ENCODE measurements at regions not wholly inside any gene's neighbourhood (a gene's known extent, or its start where the extent isn't known, plus 50 kb on each side); places are given as distances from the start of the nearest gene placed in this dataset.

- no peak for DNase-seq
Measured at GRCh38 chr4:3343358-3343757, 50.5 kb downstream of the RGS12 start.

GRCh38 chr4:3344104-3344503 lies 51.3 kb downstream of the RGS12 start:
- no peak for DNase-seq

GRCh38 chr4:3344596-3344995 lies 51.8 kb downstream of the RGS12 start:
- DNase-seq, result no peak

GRCh38 chr4:3345384-3345783 lies 52.6 kb downstream of the RGS12 start:
- DNase-seq, result no peak

GRCh38 chr4:3346146-3346545 lies 53.3 kb downstream of the RGS12 start:
- peak; percentile 46 for DNase-seq

- DNase-seq, result no peak
Measured at GRCh38 chr4:3347871-3348270, 55.0 kb downstream of the RGS12 start.

GRCh38 chr4:3348621-3349020 lies 55.8 kb downstream of the RGS12 start:
- DNase-seq, result no peak

GRCh38 chr4:3349116-3349515 lies 56.3 kb downstream of the RGS12 start:
- no peak for DNase-seq

GRCh38 chr4:3351997-3352396 lies 59.2 kb downstream of the RGS12 start:
- no peak for DNase-seq

- DNase-seq, result no peak
Measured at GRCh38 chr4:3352505-3352904, 59.7 kb downstream of the RGS12 start.

- no peak for DNase-seq
Measured at GRCh38 chr4:3352941-3353594, 60.2 kb downstream of the RGS12 start.

- DNase-seq, result no peak
Measured at GRCh38 chr4:3353752-3354454, 61.1 kb downstream of the RGS12 start.

- DNase-seq, result no peak
Measured at GRCh38 chr4:3354455-3354811, 61.6 kb downstream of the RGS12 start.

- no peak for DNase-seq
Measured at GRCh38 chr4:3355266-3355748, 62.5 kb downstream of the RGS12 start.

GRCh38 chr4:3358656-3359055 lies 65.8 kb downstream of the RGS12 start:
- DNase-seq, result no peak

GRCh38 chr4:3360777-3361176 lies 68.0 kb downstream of the RGS12 start:
- DNase-seq, result no peak

GRCh38 chr4:3361406-3361805 lies 68.6 kb downstream of the RGS12 start:
- DNase-seq, result no peak

GRCh38 chr4:3361896-3362295 lies 69.1 kb downstream of the RGS12 start:
- no peak for DNase-seq

- DNase-seq, result no peak
Measured at GRCh38 chr4:3362431-3363287, 69.8 kb downstream of the RGS12 start.

GRCh38 chr4:3363411-3364141 lies 70.8 kb downstream of the RGS12 start:
- DNase-seq, result no peak

GRCh38 chr4:3364199-3364598 lies 71.4 kb downstream of the RGS12 start:
- no peak for DNase-seq

- no peak for DNase-seq
Measured at GRCh38 chr4:3364634-3365314, 72.0 kb downstream of the RGS12 start.
